ENCODE measurements at regions not wholly inside any gene's neighbourhood (a gene's known extent, or its start where the extent isn't known, plus 50 kb on each side); places are given as distances from the start of the nearest gene placed in this dataset.

- no peak for DNase-seq
- peaks cover 0 to 2% of the 10 kb centered on the region in 2 donors for H3K27me3 ChIP-seq (ENCODE audit: control insufficient read depth in 2 of 2, insufficient read depth in 2 of 2, low read length in 2 of 2)
- H3K79me2 ChIP-seq (ENCODE audit: insufficient read depth, low read length) = no peaks in the 10 kb centered on the region
- 99% methylated on average over 13 of the region's 14 CpGs for WGBS (ENCODE audit: insufficient coverage)
- H4K20me1 ChIP-seq (ENCODE audit: insufficient read depth, low read length) = no peaks in the 10 kb centered on the region
- TF ChIP-seq CTCF (IDR thresholded peaks at IDR 0.05) = no peak
- no peaks in the 10 kb centered on the region for H3K4me1 ChIP-seq (ENCODE audit: control insufficient read depth in 1 of 2, insufficient read depth in 2 of 2, low read length in 2 of 2)
- intact Hi-C loops (cut with micrococcal nuclease) = no loop called here
- no peak overlapping the region for H2AFZ ChIP-seq (ENCODE audit: insufficient read depth, low read depth, low read length, poor library complexity, severe bottlenecking)
- H3K36me3 Mint-ChIP-seq = no peaks in the 10 kb centered on the region
- H3K9me3 ChIP-seq (replicated peaks in 1 of 2; ENCODE audit: control insufficient read depth in 1 of 2, insufficient read depth in 1 of 2, low read length in 2 of 2) = peaks cover 12 to 22% of the 10 kb centered on the region in 2 donors
- H3K4me2 ChIP-seq (replicated peaks; ENCODE audit: extremely low read depth, low read length, poor library complexity, severe bottlenecking) = no peak overlapping the region
- no peak overlapping the region for H3K4me3 Mint-ChIP-seq
- H3K36me3 ChIP-seq (replicated peaks in 1 of 2; ENCODE audit: control insufficient read depth in 1 of 2, insufficient read depth in 2 of 2, low read length in 2 of 2) = no peaks in the 10 kb centered on the region
- H3K4me1 Mint-ChIP-seq = no peaks in the 10 kb centered on the region
- peaks cover 2 to 13% (median 4%) of the 10 kb centered on the region in 3 donors for H3K27me3 Mint-ChIP-seq (ENCODE audit: low read depth in 3 of 3)
- H3K27ac Mint-ChIP-seq = peak overlapping the region in 1 of 7 donors; percentile 50
- no peak overlapping the region for H3K9ac ChIP-seq (ENCODE audit: insufficient read depth, low read length, poor library complexity, severe bottlenecking)
- H3K4me3 ChIP-seq (replicated peaks in 1 of 3; ENCODE audit: low read depth in 2 of 3, low read length in 3 of 3) = no peak overlapping the region
- H3K27ac ChIP-seq (ENCODE audit: low read depth in 1 of 2, low read length in 2 of 2) = no peak overlapping the region
- peaks cover 10 to 22% (median 15%) of the 10 kb centered on the region in 7 donors for H3K9me3 Mint-ChIP-seq
Observed at GRCh38 chr2:239762655-239763269, 262.4 kb downstream of the NDUFA10 start.

- Mint-ChIP-seq H3K27me3 (ENCODE audit: low read depth in 3 of 3) (peaks cover 3 to 16% (median 5%) of the 10 kb centered on the region in 3 donors), H3K36me3 (no peaks in the 10 kb centered on the region), H3K9me3 (peaks cover 10 to 25% (median 15%) of the 10 kb centered on the region in 7 donors), H3K4me1 (peaks cover 5% of the 10 kb centered on the region), H3K4me3 (no peak overlapping the region), H3K27ac (no peak overlapping the region)
- H3K4me2 ChIP-seq (replicated peaks; ENCODE audit: extremely low read depth, low read length, poor library complexity, severe bottlenecking) = no peak overlapping the region
- DNase-seq = no peak
- peaks cover 0 to 4% of the 10 kb centered on the region in 2 donors for H3K4me1 ChIP-seq (ENCODE audit: control insufficient read depth in 1 of 2, insufficient read depth in 2 of 2, low read length in 2 of 2)
- H3K36me3 ChIP-seq (replicated peaks in 1 of 2; ENCODE audit: control insufficient read depth in 1 of 2, insufficient read depth in 2 of 2, low read length in 2 of 2) = no peaks in the 10 kb centered on the region
- H3K27me3 ChIP-seq (ENCODE audit: control insufficient read depth in 2 of 2, insufficient read depth in 2 of 2, low read length in 2 of 2) = peaks cover 0 to 3% of the 10 kb centered on the region in 2 donors
- H3K9me3 ChIP-seq (replicated peaks in 1 of 2; ENCODE audit: control insufficient read depth in 1 of 2, insufficient read depth in 1 of 2, low read length in 2 of 2) = peaks cover 12 to 22% of the 10 kb centered on the region in 2 donors
- intact Hi-C loops (cut with micrococcal nuclease) = no loop called here
- no peak overlapping the region for H2AFZ ChIP-seq (ENCODE audit: insufficient read depth, low read depth, low read length, poor library complexity, severe bottlenecking)
- no peak overlapping the region for H3K27ac ChIP-seq (ENCODE audit: low read depth in 1 of 2, low read length in 2 of 2)
- no peak for TF ChIP-seq CTCF (IDR thresholded peaks at IDR 0.05)
- no peak overlapping the region for H3K4me3 ChIP-seq (replicated peaks in 1 of 3; ENCODE audit: low read depth in 2 of 3, low read length in 3 of 3)
- no peaks in the 10 kb centered on the region for H4K20me1 ChIP-seq (ENCODE audit: insufficient read depth, low read length)
- H3K9ac ChIP-seq (ENCODE audit: insufficient read depth, low read length, poor library complexity, severe bottlenecking) = no peak overlapping the region
- no peaks in the 10 kb centered on the region for H3K79me2 ChIP-seq (ENCODE audit: insufficient read depth, low read length)
- WGBS (ENCODE audit: insufficient coverage) = 100% methylated on average over 2 of the region's 2 CpGs
Observed at GRCh38 chr2:239762106-239762505, 263.0 kb downstream of the NDUFA10 start.
